PC-9 (cell line): ENCODE measurements at regions not wholly inside any gene's neighbourhood (a gene's known extent, or its start where the extent isn't known, plus 50 kb on each side); places are given as distances from the start of the nearest gene placed in this dataset.
A peak's percentile ranks its signal among the peaks of the same experiment; 100 is the strongest.

Experiments
- BruUV-seq: library from RNA; stranded (reverse); fragments of 400-500 nt; replicated peaks from 2 replicates; lab custom pipeline; 2021; lab: Mats Ljungman, UMichigan
- CTCF ChIA-PET: fragments of 300-600 bp; sonication (Branson Sonifier 250); formaldehyde crosslinking; loops from one replicate; lab custom pipeline; 2022; ENCODE audit warnings: antibody characterized with exemption; lab: Charles Lee
- POLR2A ChIA-PET: fragments of 300-600 bp; sonication (Branson Sonifier 250); formaldehyde crosslinking; loops from one replicate; lab custom pipeline; 2022; ENCODE audit warnings: antibody characterized with exemption; ENCODE audit not compliant: unreplicated experiment; lab: Charles Lee
- DNase-seq, 2 experiments: peaks; one replicate each; pipeline versions ENCODE4 v3.0.0 to v3.0.0-alpha.2; 2015 to 2022; ENCODE audit warnings: mixed read lengths in 1 of 2
- H2AFZ ChIP-seq: fragments of 200-600 bp; sonication (generic); 2 replicates; pipeline ENCODE4 v1.8.1; 2017; ENCODE audit warnings: antibody characterized with exemption
- H3F3A ChIP-seq: fragments of 200-600 bp; sonication (generic); 2 replicates; pipeline ENCODE4 v1.8.1; 2017; ENCODE audit warnings: antibody characterized with exemption, mild to moderate bottlenecking, low read depth; ENCODE audit not compliant: insufficient read depth
- H3K27ac ChIP-seq: fragments of 200-600 bp; sonication (generic); 2 replicates; pipeline ENCODE4 v1.6.1; 2016; ENCODE audit warnings: mixed run types
- H3K27me3 ChIP-seq: fragments of 200-600 bp; sonication (generic); 2 replicates; pipeline ENCODE4 v1.6.1; 2016; ENCODE audit warnings: low read depth, mixed run types; ENCODE audit not compliant: insufficient read depth
- H3K36me3 ChIP-seq: fragments of 200-600 bp; sonication (generic); 2 replicates; pipeline ENCODE4 v1.6.1; 2016; ENCODE audit warnings: low read depth, mixed run types
- H3K4me1 ChIP-seq: fragments of 200-600 bp; sonication (generic); replicated peaks from 2 replicates; pipeline ENCODE4 v1.6.1; 2016; ENCODE audit warnings: mixed run types; ENCODE audit not compliant: insufficient read depth
- H3K4me2 ChIP-seq: fragments of 200-600 bp; sonication (generic); 2 replicates; pipeline ENCODE4 v1.6.1; 2017; ENCODE audit warnings: mixed run types
- H3K4me3 ChIP-seq: fragments of 200-600 bp; sonication (generic); 2 replicates; pipeline ENCODE4 v1.6.1; 2016; ENCODE audit warnings: mixed run types
- H3K79me2 ChIP-seq: fragments of 200-600 bp; sonication (generic); 2 replicates; pipeline ENCODE4 v1.6.1; 2017; ENCODE audit warnings: low read depth, mixed run types
- H3K9me2 ChIP-seq: fragments of 200-600 bp; sonication (generic); 2 replicates; pipeline ENCODE4 v1.8.1; 2017; ENCODE audit warnings: mild to moderate bottlenecking; ENCODE audit not compliant: insufficient read depth
- H3K9me3 ChIP-seq: fragments of 200-600 bp; sonication (generic); 2 replicates; pipeline ENCODE4 v1.8.1; 2016; ENCODE audit warnings: low read depth; ENCODE audit not compliant: insufficient read depth
- H4K20me1 ChIP-seq: fragments of 200-600 bp; sonication (generic); 2 replicates; pipeline ENCODE4 v1.8.1; 2017; ENCODE audit not compliant: insufficient read depth
- EZH2 ChIP-seq: fragments of 200-600 bp; sonication (generic); IDR thresholded peaks from 2 replicates; pipeline ENCODE4 v1.8.0; 2017; ENCODE audit warnings: antibody characterized with exemption, low read depth
- intact Hi-C: fragments of 100-400 bp; cut with micrococcal nuclease; formaldehyde crosslinking; loops from one replicate; pipeline ENCODE4 v1.10.0; 2022; ENCODE audit not compliant: unreplicated experiment
- TF ChIP-seq, protein P1 (sequence below): fragments of 200-600 bp; sonication (generic); conservative IDR thresholded peaks from 2 replicates; pipeline ENCODE4 v1.6.1; 2017; ENCODE audit warnings: mixed run types, antibody characterized with exemption, mild to moderate bottlenecking, moderate library complexity

DNA sequence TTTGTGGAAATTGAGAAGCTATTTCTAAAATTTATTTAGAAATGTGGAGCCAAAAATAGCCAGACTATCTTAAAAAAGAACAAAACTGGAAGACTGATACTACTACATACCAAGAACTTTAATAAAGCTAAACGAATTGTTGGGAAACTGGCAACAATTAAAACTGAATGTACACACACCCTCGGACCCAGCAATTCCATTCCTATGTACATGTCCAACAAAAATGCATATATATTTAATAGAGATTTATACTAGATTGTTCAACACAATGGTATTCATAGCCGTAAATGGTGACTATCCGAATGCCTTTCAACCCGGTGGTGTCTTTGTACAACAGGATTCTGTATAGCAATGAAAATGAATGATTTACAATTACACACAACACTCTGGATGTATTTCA, 136.5 kb upstream of the RASGRP1 start:
- CTCF ChIA-PET: no interaction called here
- BruUV-seq: no TSS peak

DNA sequence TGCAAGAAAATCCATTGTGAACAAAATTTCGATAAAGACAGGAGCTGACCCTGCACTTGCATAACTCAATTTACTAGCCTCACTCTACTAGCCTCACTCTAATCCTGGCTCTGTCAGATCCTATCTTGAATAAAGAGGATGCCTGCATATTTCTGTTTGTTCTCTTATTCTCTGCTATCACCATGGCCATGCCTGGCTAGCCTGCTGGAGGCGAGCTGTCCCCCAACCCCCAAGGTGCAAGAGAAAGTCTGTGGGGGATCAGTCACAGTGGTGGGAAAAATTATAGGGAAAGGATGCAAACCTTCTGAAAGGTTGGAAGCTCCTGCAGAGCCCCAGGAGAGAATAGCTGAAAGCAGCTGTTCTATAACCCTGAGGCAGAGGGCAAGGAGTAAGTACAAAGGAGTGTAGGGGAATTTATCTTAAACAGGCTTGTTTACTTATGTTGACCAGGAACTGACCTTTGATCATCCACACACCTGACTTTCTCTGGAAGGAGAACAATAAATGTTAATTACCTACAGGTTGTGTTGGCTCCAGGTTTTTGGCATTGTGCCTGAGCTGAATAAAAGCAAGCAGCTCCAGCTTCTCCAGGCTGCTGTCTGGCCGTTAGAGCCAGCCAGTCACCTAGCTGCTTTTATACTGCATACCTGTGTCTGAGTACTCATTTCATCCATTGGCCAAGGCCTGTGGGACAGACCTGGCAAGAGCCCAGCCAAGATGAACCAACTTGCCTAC, 137.7 kb upstream of the RASGRP1 start:
- TF ChIP-seq, protein P1, sequence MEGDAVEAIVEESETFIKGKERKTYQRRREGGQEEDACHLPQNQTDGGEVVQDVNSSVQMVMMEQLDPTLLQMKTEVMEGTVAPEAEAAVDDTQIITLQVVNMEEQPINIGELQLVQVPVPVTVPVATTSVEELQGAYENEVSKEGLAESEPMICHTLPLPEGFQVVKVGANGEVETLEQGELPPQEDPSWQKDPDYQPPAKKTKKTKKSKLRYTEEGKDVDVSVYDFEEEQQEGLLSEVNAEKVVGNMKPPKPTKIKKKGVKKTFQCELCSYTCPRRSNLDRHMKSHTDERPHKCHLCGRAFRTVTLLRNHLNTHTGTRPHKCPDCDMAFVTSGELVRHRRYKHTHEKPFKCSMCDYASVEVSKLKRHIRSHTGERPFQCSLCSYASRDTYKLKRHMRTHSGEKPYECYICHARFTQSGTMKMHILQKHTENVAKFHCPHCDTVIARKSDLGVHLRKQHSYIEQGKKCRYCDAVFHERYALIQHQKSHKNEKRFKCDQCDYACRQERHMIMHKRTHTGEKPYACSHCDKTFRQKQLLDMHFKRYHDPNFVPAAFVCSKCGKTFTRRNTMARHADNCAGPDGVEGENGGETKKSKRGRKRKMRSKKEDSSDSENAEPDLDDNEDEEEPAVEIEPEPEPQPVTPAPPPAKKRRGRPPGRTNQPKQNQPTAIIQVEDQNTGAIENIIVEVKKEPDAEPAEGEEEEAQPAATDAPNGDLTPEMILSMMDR: no peak
- no peak for TF ChIP-seq EZH2
- BruUV-seq: no TSS peak
- no peaks in the 10 kb centered on the region for H3K9me2 ChIP-seq
- CTCF ChIA-PET: interaction anchor here (0.8 to 1.1 kb wide), 2 partner anchors 139 to 262 kb away, joined by 3 to 4 read pairs; no protein-coding TSS in a partner anchor
- no peak overlapping the region for H3K4me3 ChIP-seq
- peaks cover 11% of the 10 kb centered on the region; the same call in 1 of the 2 replicates for H3F3A ChIP-seq
- intact Hi-C loops: loop anchor here (5.0 to 10.0 kb wide), 4 partner anchors 140 to 1232 kb away; partner anchors contain the start of genes EIF2AK4, FSIP1 and RASGRP1
- no peaks in the 10 kb centered on the region for H3K9me3 ChIP-seq
- H3K4me1 ChIP-seq: peaks cover 16% of the 10 kb centered on the region
- H3K36me3 ChIP-seq: no peaks in the 10 kb centered on the region
- H4K20me1 ChIP-seq: no peaks in the 10 kb centered on the region
- no peak overlapping the region for H3K27ac ChIP-seq
- H3K27me3 ChIP-seq: no peaks in the 10 kb centered on the region
- POLR2A ChIA-PET: interaction anchor here (0.6 to 1.3 kb wide), 7 partner anchors 12 to 1186 kb away, joined by 3 to 5 read pairs (median 4); partner anchors contain the start of gene THBS1
- no peaks in the 10 kb centered on the region for H3K79me2 ChIP-seq
- no peak overlapping the region for H2AFZ ChIP-seq
- peak overlapping the region; percentile 40 for H3K4me2 ChIP-seq
- peak; percentile 72 to 78 for DNase-seq

More for the DNA sequence above, 136.5 kb upstream of the RASGRP1 start:
- H3K79me2 ChIP-seq: no peaks in the 10 kb centered on the region
- H3K27me3 ChIP-seq: no peaks in the 10 kb centered on the region
- H3K36me3 ChIP-seq: no peaks in the 10 kb centered on the region
- H3K4me2 ChIP-seq: no peak overlapping the region
- no peaks in the 10 kb centered on the region for H3K9me3 ChIP-seq
- H3K27ac ChIP-seq: no peak overlapping the region
- peaks cover 16% of the 10 kb centered on the region for H3K4me1 ChIP-seq
- no peak overlapping the region for H2AFZ ChIP-seq
- intact Hi-C loops: loop anchor here (5.0 to 10.0 kb wide), 4 partner anchors 139 to 1234 kb away; partner anchors contain the start of genes EIF2AK4, FSIP1 and RASGRP1
- no peaks in the 10 kb centered on the region for H4K20me1 ChIP-seq
- DNase-seq: no peak
- TF ChIP-seq EZH2: no peak
- TF ChIP-seq, protein P1: no peak
- POLR2A ChIA-PET: interaction anchor here (0.7 kb wide), 1 partner anchor 703 kb away, joined by 7 read pairs; no protein-coding TSS in a partner anchor
- no peaks in the 10 kb centered on the region for H3K9me2 ChIP-seq
- H3K4me3 ChIP-seq: no peak overlapping the region
- H3F3A ChIP-seq: peaks cover 11% of the 10 kb centered on the region; the same call in 1 of the 2 replicates

DNA sequence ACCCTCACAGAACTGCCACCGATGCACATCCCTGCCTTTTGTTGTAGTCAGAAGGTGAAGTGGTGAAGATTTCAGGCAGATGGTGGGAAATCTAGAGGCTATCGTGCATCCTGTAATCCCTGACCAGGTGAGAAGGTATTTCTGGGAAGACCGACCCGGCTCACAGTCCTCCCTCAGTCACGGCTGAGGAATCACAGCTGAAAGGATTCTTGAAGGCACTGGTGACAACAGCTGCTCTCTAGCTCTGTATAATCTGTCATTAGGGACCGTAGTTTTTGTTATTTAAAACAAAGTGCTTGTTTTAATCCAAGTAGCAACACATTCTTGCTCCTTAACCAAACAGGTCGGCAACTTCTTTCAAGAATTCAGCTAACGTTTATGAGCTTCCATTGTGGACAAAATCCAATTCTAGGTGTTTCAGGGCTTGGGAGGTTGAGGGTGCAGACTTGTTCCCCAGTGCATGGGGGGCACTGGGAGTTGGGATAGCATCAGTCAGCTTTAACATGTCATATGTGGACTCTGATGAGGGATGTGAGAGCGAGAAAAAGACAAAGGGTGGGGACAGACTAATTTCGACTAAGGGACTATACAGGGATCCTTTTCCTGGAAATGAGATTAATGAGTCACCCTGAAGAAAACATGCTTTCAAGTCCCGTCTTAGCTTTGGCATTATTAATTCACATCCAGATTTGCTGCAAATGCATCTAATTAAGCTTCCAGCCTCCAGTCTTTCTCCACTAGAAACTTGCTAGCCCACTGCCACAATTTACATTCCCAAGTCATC, 141.0 kb upstream of the RASGRP1 start:
- no peak overlapping the region for H3K4me3 ChIP-seq
- DNase-seq: no peak
- TF ChIP-seq EZH2: no peak
- TF ChIP-seq, protein P1: no peak
- H3K4me2 ChIP-seq: no peak overlapping the region
- H4K20me1 ChIP-seq: no peaks in the 10 kb centered on the region
- no peaks in the 10 kb centered on the region for H3K27me3 ChIP-seq
- peaks cover 16% of the 10 kb centered on the region for H3K4me1 ChIP-seq
- ChIA-PET CTCF (no interaction called here), POLR2A (no interaction called here)
- no peaks in the 10 kb centered on the region for H3K36me3 ChIP-seq
- intact Hi-C loops: loop anchor here (5.0 to 10.0 kb wide), 3 partner anchors 982 to 1229 kb away; partner anchors contain the start of genes EIF2AK4 and FSIP1
- no peaks in the 10 kb centered on the region for H3K9me2 ChIP-seq
- H3K27ac ChIP-seq: no peak overlapping the region
- no TSS peak for BruUV-seq
- no peaks in the 10 kb centered on the region for H3K9me3 ChIP-seq
- no peaks in the 10 kb centered on the region for H3K79me2 ChIP-seq
- H3F3A ChIP-seq: peaks cover 11% of the 10 kb centered on the region; the same call in 1 of the 2 replicates
- no peak overlapping the region for H2AFZ ChIP-seq
